ENCODE measurements at regions not wholly inside any gene's neighbourhood (a gene's known extent, or its start where the extent isn't known, plus 50 kb on each side); places are given as distances from the start of the nearest gene placed in this dataset.
A peak's percentile ranks its signal among the peaks of the same experiment; 100 is the strongest.

DNA sequence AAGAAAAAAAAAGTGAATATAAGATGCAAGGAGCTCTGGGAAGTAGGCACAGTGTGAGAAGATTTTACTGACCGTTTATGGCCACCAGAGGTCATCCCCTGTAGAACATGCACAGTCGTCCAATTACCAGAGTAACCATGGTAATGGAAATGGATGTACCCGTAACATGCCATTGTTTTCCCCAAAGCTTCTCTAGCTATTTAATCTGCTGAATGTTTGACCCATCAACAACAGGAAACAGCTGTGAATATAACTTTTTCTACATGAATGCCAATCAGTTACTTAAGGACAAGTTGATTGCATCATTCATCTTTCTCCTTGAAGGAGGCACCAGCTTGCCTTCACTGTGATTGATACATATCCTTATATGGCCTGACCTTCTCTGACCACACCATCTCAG, 1967.0 kb upstream of the CDH9 start:
- no peaks in the 10 kb centered on the region for H3K4me1 ChIP-seq (ENCODE audit: low read depth)
- DNase-seq (ENCODE audit: low read depth in 1 of 2, low spot score in 1 of 2) = peak in 1 of 2 donors; percentile 23
- no peak overlapping the region for H3K27ac ChIP-seq
- no peaks in the 10 kb centered on the region for H3K9me3 ChIP-seq (ENCODE audit: low read depth)
- no peaks in the 10 kb centered on the region for H3K36me3 ChIP-seq
- TF ChIP-seq CTCF (IDR thresholded peaks at IDR 0.05; ENCODE audit: low read depth, low read length) = no peak
- no peak overlapping the region for H3K4me3 ChIP-seq
- H3K27me3 ChIP-seq = no peaks in the 10 kb centered on the region

DNA sequence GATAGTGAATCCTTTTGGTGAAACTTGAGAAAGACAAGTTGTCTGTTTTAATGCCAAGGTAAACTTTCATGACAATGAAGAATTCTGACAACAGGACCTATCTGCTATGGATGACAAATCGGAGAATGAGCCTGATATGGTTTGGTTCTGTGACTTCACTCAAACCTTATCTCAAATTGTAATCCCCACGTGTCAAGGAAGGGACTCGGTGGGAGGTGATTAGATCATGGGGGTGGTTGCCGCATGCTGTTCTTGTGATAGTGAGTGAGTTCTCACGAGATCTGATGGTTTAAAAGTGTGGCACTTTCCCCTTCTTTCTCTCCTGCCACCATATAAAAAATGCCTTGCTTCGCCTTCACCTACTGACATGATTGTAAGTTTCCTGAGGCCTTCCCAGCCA, 1964.1 kb upstream of the CDH9 start:
- DNase-seq (ENCODE audit: low read depth in 1 of 2, low spot score in 1 of 2) = no peak
- Histone ChIP-seq H3K9me3 (ENCODE audit: low read depth) (no peaks in the 10 kb centered on the region), H3K4me1 (ENCODE audit: low read depth) (no peaks in the 10 kb centered on the region), H3K36me3 (no peaks in the 10 kb centered on the region), H3K27me3 (no peaks in the 10 kb centered on the region), H3K4me3 (no peak overlapping the region), H3K27ac (no peak overlapping the region)
- TF ChIP-seq CTCF (IDR thresholded peaks at IDR 0.05; ENCODE audit: low read depth, low read length) = no peak

DNA sequence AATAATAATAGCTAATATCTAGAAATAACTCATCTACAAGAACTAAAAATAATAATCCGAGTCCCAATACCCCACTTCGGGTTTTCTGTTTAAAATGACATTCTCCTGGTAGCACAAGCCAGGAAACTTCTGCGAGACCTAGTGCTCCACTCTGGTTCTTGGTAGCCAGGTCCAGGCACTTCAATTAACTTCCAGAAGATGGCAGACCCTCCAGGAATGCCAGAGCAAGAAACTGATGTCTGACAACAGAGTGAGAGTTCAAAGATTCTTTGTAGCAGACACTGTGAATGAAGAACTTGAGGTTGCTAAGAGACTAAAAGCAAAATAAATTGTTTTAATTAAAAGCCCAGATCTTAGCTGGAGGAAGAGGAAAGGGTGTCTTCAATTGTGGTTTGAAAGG, 1963.3 kb upstream of the CDH9 start:
- H3K4me1 ChIP-seq (ENCODE audit: low read depth) = no peaks in the 10 kb centered on the region
- no peak overlapping the region for H3K27ac ChIP-seq
- no peak overlapping the region for H3K4me3 ChIP-seq
- DNase-seq (ENCODE audit: low read depth in 1 of 2, low spot score in 1 of 2) = peak in 1 of 2 donors; percentile 37
- no peak for TF ChIP-seq CTCF (IDR thresholded peaks at IDR 0.05; ENCODE audit: low read depth, low read length)
- no peaks in the 10 kb centered on the region for H3K27me3 ChIP-seq
- H3K9me3 ChIP-seq (ENCODE audit: low read depth) = no peaks in the 10 kb centered on the region
- no peaks in the 10 kb centered on the region for H3K36me3 ChIP-seq

DNA sequence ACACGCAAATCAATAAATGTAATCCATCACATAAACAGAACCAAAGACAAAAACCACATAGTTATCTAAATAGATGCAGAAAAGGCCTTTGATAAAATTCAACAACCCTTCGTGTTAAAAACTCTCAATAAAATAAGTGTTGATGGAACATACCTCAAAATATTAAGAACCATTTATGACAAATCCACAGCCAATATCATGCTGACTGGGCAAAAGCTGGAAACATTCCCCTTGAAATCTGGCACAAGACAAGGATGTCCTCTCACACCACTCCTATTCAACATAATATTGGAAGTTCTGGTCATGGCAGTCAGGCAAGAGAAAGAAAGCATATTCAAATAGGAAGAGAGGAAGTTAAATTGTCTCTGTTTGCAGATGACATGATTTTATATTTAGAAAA, 1946.3 kb upstream of the CDH9 start:
- no peak for DNase-seq (ENCODE audit: low read depth in 1 of 2, low spot score in 1 of 2)
- no peaks in the 10 kb centered on the region for H3K4me1 ChIP-seq (ENCODE audit: low read depth)
- no peak for TF ChIP-seq CTCF (IDR thresholded peaks at IDR 0.05; ENCODE audit: low read depth, low read length)
- H3K4me3 ChIP-seq = no peak overlapping the region
- H3K9me3 ChIP-seq (ENCODE audit: low read depth) = no peaks in the 10 kb centered on the region
- H3K27me3 ChIP-seq = no peaks in the 10 kb centered on the region
- no peak overlapping the region for H3K27ac ChIP-seq
- H3K36me3 ChIP-seq = no peaks in the 10 kb centered on the region

DNA sequence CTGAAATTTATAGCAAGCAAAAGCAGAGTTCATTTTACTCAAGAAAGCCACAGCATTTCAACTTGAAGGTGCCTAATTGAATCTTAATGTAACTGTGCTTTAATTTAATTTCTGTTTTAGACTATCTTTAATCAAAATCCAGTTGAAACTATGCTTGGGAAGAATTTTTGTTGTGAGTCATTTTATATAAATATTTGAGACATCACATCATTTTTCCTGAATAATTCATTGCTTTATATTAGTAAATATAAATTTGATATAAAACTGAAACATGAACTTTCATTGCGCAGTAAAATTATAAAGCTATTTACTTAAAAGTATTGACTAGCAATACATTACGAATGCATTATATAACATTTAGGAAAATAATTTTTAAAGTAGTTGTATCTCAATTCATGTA, 1937.1 kb upstream of the CDH9 start:
- Histone ChIP-seq H3K27me3 (no peaks in the 10 kb centered on the region), H3K36me3 (no peaks in the 10 kb centered on the region), H3K9me3 (ENCODE audit: low read depth) (no peaks in the 10 kb centered on the region), H3K27ac (no peak overlapping the region), H3K4me1 (ENCODE audit: low read depth) (no peaks in the 10 kb centered on the region), H3K4me3 (no peak overlapping the region)
- DNase-seq (ENCODE audit: low read depth in 1 of 2, low spot score in 1 of 2) = no peak
- TF ChIP-seq CTCF (IDR thresholded peaks at IDR 0.05; ENCODE audit: low read depth, low read length) = no peak

- TF ChIP-seq CTCF (IDR thresholded peaks at IDR 0.05; ENCODE audit: low read depth, low read length) = no peak
- no peak overlapping the region for H3K27ac ChIP-seq
- no peaks in the 10 kb centered on the region for H3K27me3 ChIP-seq
- H3K9me3 ChIP-seq (ENCODE audit: low read depth) = no peaks in the 10 kb centered on the region
- no peaks in the 10 kb centered on the region for H3K4me1 ChIP-seq (ENCODE audit: low read depth)
- DNase-seq (ENCODE audit: low read depth in 1 of 2, low spot score in 1 of 2) = no peak
- H3K36me3 ChIP-seq = no peaks in the 10 kb centered on the region
- no peak overlapping the region for H3K4me3 ChIP-seq
Measured at GRCh38 chr5:28967848-28968247, 1929.5 kb upstream of the CDH9 start.

Measured in cardiac muscle cell (in vitro differentiated cells and primary cell).